ENCODE measurements at regions not wholly inside any gene's neighbourhood (a gene's known extent, or its start where the extent isn't known, plus 50 kb on each side); places are given as distances from the start of the nearest gene placed in this dataset.

DNA sequence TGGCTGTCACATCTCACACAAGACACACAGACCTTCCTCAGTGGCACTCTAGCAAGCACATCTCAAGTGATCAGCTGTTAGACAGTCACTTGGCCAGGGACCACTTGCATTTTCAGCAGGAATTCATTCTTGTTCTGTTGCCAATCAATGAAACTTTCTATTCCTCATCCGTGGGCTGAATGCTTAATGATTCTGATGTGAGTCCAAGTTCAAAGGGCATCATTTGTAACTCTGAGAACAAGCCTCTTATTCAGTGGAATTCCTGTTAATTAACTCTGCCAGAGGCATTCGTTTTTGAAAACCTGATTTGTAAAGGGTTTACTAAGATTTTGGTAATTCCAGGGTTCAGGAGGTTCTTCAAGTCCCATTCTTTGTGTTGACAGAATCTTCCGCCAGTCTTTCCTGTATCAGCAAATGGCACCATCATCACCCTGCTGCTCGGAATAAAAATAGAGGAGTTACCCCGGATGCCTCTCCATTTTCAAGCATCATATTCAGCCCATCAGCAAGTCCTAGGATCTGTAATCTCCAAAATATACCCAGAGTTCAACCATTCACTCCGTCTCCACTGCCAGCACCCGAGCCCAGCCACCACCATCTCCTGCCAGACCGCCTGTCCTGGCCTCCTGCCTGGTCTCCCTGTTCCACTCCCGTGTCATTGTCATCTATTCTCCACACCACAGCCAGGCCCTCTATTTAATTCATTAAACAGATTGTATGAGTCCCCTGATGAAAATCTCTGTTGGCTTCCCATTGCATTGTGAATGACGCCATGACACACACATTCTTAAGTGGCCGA lies 473.4 kb downstream of the AACS start:
- Histone ChIP-seq H3K36me3 (no peaks in the 10 kb centered on the region), H3K9me3 (ENCODE audit: severe bottlenecking) (no peaks in the 10 kb centered on the region), H3K27me3 (ENCODE audit: insufficient read depth, low read depth, severe bottlenecking) (peaks cover 37% of the 10 kb centered on the region), H3K27ac (no peak overlapping the region), H3K4me3 (ENCODE audit: low read depth, low read length) (no peak overlapping the region)
- no peak for DNase-seq
- TF ChIP-seq, protein P1, sequence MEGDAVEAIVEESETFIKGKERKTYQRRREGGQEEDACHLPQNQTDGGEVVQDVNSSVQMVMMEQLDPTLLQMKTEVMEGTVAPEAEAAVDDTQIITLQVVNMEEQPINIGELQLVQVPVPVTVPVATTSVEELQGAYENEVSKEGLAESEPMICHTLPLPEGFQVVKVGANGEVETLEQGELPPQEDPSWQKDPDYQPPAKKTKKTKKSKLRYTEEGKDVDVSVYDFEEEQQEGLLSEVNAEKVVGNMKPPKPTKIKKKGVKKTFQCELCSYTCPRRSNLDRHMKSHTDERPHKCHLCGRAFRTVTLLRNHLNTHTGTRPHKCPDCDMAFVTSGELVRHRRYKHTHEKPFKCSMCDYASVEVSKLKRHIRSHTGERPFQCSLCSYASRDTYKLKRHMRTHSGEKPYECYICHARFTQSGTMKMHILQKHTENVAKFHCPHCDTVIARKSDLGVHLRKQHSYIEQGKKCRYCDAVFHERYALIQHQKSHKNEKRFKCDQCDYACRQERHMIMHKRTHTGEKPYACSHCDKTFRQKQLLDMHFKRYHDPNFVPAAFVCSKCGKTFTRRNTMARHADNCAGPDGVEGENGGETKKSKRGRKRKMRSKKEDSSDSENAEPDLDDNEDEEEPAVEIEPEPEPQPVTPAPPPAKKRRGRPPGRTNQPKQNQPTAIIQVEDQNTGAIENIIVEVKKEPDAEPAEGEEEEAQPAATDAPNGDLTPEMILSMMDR (IDR thresholded peaks at IDR 0.05; ENCODE audit: low read depth, low read length) = no peak

DNA sequence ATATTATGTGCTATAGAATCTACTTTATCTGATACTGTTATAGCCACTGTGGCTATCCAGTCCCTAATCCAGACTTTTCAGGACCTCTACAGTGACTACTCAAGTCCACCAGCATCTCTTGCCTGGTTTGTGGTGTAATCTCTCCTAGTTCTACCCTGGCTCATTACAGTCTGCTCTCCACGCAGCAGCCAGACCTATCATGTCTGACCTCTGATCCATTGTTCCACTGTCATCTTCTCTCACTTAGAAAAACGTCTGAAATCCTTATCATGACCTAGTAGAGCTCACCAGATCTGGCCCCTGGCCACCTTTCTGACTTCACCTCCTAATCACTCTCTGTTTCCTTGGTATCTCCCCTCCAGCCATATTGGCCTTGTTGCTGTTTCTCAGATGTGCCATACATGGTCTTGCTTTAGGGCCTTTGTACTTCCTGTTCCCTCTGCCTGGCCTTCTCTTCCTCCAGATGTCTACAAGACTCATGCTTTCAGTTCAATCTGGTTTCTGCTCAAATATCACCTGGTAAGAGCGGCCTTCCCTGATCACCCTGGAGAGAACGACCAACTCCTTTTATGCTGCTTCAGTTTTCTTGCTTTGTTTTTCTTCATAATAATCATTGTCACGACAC lies 475.5 kb downstream of the AACS start:
- TF ChIP-seq, protein P1 (IDR thresholded peaks at IDR 0.05; ENCODE audit: low read depth, low read length) = no peak
- DNase-seq = no peak
- Histone ChIP-seq H3K27me3 (ENCODE audit: insufficient read depth, low read depth, severe bottlenecking) (peaks cover 29% of the 10 kb centered on the region), H3K4me3 (ENCODE audit: low read depth, low read length) (no peak overlapping the region), H3K36me3 (no peaks in the 10 kb centered on the region), H3K27ac (no peak overlapping the region), H3K9me3 (ENCODE audit: severe bottlenecking) (no peaks in the 10 kb centered on the region)

DNA sequence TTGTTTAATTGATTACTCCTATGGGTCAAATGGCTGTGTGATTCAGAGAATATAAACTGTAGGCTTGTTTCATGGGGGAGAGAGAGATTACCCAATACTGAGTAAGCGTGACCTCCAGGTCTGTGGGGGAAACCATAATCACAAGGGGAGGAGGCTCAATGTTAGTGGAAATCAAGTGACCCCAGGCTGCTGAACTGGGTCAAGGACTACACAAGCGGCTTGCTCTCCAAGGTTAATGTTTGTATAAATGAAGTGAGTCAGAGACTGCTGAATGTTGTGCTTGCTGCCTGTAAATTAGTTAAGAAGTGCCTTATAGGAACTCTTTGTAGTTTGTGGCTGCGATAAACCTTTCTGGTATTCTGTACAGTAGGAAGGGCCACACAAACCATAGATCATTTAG lies 479.7 kb downstream of the AACS start:
- no peak overlapping the region for H3K4me3 ChIP-seq (ENCODE audit: low read depth, low read length)
- TF ChIP-seq, protein P1 (IDR thresholded peaks at IDR 0.05; ENCODE audit: low read depth, low read length) = no peak
- H3K27ac ChIP-seq = no peak overlapping the region
- H3K27me3 ChIP-seq (ENCODE audit: insufficient read depth, low read depth, severe bottlenecking) = peaks cover 23% of the 10 kb centered on the region
- H3K36me3 ChIP-seq = no peaks in the 10 kb centered on the region
- no peak for DNase-seq
- H3K9me3 ChIP-seq (ENCODE audit: severe bottlenecking) = no peaks in the 10 kb centered on the region

DNA sequence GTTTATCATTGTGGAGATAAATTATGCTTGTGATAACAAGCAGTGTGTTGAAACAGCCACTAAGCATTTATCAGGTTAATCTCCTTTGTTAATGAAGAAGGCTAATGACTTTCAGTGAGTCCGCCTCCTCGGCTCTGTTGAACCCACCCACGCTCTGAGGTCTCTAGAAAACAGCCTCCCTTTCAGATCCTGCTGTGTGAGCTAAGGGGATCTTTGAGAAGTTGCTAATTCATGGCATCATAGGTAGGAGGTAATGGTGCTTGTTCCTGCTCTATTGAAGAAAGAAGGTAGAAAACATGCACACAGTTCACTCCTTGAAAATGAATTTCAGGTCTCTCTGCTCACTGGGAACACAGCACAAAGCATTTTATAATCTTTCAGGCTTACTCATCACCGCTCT lies 483.9 kb downstream of the AACS start:
- H3K36me3 ChIP-seq = no peaks in the 10 kb centered on the region
- DNase-seq = no peak
- H3K27me3 ChIP-seq (ENCODE audit: insufficient read depth, low read depth, severe bottlenecking) = peaks cover 26% of the 10 kb centered on the region
- H3K9me3 ChIP-seq (ENCODE audit: severe bottlenecking) = no peaks in the 10 kb centered on the region
- H3K27ac ChIP-seq = no peak overlapping the region
- TF ChIP-seq, protein P1 (IDR thresholded peaks at IDR 0.05; ENCODE audit: low read depth, low read length) = no peak
- H3K4me3 ChIP-seq (ENCODE audit: low read depth, low read length) = no peak overlapping the region

DNA sequence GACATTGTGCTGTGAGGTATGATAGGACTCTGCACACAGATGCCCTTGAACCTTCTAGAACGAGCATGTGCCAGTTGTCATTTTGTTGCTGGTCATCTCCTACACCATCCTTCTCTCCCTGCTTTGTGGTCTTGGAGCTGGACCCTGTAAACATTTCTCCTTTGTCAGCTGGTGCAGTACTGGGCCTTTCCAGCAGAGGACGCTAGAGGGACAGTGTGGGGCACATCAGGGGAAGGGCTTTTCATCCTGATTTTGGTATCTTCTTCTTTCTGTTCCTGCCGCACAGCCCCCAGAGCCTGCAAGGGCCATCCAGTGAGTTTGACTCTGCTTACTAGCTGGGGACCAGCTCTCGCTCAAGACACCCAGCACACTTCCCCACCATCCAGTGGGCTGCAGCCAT lies 484.6 kb downstream of the AACS start:
- H3K27ac ChIP-seq = no peak overlapping the region
- no peaks in the 10 kb centered on the region for H3K36me3 ChIP-seq
- TF ChIP-seq, protein P1 (IDR thresholded peaks at IDR 0.05; ENCODE audit: low read depth, low read length) = peak; percentile 83
- H3K4me3 ChIP-seq (ENCODE audit: low read depth, low read length) = no peak overlapping the region
- peaks cover 26% of the 10 kb centered on the region for H3K27me3 ChIP-seq (ENCODE audit: insufficient read depth, low read depth, severe bottlenecking)
- no peaks in the 10 kb centered on the region for H3K9me3 ChIP-seq (ENCODE audit: severe bottlenecking)
- peak; percentile 45 for DNase-seq
